ENCODE measurements at regions not wholly inside any gene's neighbourhood (a gene's known extent, or its start where the extent isn't known, plus 50 kb on each side); places are given as distances from the start of the nearest gene placed in this dataset.

GRCh38 chr1:221002601-221003000 is 123.4 kb downstream of the HLX start:
- TF ChIP-seq POLR2A (IDR thresholded peaks at IDR 0.05) (no peak), CTCF (IDR thresholded peaks at IDR 0.05) (no peak)

Measured in body of pancreas (tissue), 4 donors.